Stimulated activated CD4-positive, alpha-beta T cell treated with anti-CD3 and anti-CD28 coated beads, TNF-alpha, amount 100 ng/mL, for 24 hours (primary cell): ENCODE measurements at regions not wholly inside any gene's neighbourhood (a gene's known extent, or its start where the extent isn't known, plus 50 kb on each side); places are given as distances from the start of the nearest gene placed in this dataset.

Experiments used
- DNase-seq, 3 experiments: peaks; one replicate each; pipeline ENCODE4 v3.0.0-alpha.2; 2020; ENCODE audit warnings: low read depth in 3 of 3

DNA sequence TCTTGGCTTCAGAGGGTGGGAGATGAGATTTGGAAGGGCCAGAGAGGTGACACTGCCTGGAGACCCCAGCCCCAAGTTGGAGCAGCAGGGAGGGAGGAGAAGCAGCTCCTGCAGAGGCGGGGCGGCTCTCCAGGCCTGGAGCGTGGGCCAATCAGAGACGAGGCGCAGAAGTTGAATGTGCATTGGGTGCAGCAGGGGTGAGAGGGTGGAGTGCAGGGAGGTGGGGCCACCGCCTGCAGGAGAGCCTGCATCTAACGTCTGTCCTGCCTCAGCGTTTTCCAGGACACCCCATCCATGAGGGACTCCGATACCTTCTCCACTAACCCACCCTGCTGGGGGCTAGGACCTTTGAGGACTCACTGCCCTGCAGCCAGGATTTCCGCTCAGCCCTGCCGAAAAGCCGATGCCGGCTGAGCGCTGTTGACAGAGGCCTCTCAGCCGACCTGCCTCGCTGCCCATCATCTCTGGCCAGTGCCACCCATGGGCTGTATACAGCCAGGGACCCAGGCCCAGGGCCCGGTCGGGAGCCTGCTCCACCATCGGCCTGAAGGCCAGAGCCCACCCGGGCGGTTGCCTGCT, 146.2 kb downstream of the ENGASE start:
- DNase-seq = peak in 1 of 3 experiments; percentile 9

DNA sequence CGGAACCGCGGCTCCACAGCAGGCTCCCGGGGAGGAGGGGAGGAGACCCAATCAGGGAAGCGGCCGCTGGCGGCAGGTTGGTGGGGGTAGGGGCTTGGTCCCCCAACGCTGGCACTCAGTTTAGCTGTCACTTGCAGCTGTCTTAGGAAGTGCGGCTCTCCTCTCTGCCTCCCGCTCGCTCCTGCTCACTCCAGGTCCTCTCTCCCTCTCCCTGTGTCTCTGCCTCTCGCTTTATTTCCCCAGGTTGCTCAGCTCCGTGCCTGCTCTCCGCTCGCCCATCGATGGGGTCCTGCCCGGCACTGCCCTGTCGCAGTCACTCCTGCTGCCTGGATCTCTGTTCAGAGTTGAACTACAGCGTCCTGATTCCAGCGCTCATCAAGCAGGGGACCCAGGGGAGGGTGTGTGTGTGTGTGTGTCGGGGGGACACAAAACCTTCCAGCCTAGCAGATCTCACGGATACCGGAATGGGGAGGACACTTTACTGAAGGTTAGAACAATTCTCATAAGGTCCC, 145.6 kb downstream of the ENGASE start:
- no peak for DNase-seq

DNA sequence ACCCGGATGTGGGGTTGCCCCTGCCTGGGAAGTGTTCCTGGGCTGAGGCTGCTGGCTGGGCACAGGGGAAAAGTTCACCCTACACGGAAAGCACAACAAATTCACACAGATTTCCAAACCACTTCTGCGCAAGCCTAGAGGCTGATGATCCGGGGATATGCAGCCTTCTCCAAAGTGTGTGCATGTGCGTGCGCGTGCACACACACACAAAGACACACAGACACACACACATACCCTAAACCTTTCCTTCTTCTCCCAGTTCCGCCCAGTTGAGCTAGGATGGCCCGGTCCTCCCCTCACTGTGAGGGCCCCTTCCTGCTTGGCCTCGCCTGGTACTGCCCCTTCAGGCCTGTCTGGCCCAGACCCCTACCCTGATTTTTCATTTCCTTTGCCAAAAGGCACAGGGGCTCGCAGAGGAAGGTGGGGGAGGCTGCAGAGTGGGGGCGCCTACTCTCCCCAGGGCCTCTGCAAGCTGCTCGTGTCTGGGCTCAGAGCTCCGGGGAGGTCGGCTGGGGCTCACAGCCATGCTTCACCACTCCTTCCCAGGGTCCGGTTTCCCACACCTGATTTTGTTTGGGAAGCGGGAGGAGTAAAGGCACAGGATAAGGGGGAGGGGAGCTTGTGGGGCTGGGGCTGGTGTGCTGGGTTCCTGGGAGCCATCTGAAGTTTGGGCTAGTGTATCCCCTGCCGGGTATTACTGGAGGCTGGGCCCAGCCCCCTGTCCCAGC, 144.7 kb downstream of the ENGASE start:
- no peak for DNase-seq

DNA sequence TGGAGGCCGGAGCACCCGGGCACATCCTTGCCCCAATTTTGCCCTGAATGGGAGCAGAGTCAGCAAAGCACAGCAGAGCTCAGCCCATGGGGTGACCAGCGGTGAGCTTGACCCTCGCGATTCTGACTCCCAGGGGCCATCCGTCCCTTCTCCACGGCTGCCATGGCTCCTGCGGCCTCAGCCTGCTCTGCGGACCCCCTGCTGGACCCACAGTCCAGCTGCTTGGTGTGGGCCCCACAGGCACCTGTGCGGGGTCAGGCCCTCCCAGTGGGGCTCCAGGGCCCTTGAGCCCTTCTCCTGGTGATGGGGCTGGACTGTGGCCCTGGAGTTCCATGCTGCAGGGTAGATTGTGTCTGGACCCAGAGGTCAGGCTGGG, 144.2 kb downstream of the ENGASE start:
- DNase-seq = no peak

GRCh38 chr17:79218175-79218824, 143.7 kb downstream of the ENGASE start:
- DNase-seq = no peak

DNA sequence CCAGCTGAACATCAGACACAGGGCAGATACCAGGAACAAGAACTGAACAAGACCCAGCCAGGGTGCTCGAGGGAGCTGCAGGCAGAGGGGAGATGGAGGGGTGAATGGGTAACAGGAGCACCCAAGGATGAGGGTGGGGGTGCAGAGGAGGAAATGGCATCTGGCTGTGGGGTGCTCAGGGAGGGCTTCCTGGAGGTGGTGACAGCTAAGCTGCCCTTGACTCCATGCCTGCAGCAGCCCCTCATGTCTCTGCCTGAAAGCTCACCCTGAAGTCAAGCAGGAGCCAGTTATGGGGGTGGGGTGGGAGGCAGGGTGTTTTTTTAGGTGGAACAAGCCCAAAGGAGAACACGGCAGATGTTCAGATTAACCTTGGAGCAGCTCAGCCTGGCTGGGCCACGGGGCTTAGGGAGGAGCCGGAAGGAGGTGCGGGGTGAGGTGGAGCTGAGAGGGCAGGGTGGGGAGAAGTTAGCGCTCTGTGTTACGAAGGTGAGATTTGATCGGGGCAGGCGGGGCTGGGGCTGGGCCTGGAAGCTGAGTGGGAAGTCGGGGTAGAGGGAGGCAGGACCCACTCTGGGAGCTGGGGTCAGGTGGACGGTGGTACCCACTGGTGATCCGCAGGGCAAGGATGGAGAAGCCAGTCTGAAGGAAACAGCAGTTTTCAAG, 143.0 kb downstream of the ENGASE start:
- no peak for DNase-seq

GRCh38 chr17:79216826-79217225, 142.2 kb downstream of the ENGASE start:
- DNase-seq = no peak

DNA sequence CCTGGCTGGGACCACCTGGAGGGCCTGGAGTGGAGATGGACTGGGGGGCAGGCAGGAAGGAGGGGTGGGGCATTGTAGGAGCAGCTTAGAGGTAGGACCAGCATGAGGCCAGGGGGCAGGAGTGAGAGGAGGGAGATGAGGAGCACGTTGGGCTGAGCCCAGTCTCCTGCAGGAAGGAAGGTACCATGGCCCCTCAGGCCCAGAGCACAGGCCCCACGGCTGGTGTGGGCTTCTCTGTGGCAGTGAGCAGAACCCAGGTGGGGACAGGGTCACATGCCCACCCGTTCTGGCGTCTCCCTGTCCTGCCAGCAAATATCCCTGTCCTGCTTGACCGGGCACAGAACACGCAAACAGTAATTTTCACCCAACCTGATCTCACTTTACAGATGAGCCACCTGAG, 141.8 kb downstream of the ENGASE start:
- DNase-seq = no peak

DNA sequence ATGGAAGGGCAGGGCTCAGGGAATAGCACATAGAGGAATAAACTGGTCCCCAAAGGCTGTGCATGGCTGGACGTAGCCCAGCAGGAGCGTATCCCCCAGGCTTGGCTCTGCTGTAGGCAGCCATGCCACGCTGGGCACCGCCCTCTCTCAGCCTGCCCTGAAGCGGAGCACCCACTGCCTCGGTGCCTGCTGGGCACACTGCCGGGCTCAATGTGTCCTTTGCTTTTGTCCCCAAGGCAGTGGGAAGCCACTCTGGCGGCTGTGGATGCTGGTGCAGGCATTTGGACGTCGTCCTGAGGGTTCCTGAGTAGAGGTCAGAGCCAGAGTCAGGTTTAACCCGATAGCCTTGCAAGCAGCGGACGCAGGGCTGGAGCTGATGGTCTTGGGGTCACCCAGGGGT, 141.0 kb downstream of the ENGASE start:
- no peak for DNase-seq

DNA sequence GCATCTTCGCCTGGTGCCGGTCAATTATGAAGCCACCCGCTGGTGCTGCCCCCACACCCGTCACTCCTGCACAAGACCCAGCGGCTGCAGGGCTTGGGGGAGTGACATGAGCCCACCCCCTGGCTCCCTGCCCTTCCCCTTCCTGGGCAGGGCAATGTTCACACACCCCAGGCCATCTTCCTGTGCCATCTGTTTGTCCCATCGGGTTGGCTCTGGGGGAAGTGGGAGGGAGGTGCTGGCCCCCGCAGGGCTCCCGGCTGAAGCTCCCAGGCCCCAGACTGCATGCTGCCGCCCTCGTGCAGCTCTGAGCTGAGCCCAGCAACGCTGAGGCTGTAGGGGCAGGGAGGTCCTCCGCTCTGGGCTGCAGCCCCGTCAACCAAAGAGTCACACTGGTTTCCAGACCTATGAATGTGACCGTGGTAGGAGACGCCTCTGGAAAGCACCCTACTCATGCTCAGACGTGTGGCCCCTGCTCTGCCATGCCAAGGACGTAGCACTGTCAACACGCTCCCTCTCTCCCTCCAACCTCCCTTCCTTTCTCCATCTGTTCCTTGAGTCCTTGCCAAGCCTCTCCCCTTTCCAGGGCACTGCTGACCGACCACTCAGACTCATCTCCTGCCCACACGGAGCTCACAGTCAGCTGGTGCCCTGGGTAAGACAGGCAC, 140.4 kb downstream of the ENGASE start:
- DNase-seq = no peak

GRCh38 chr17:79214459-79214858, 139.8 kb downstream of the ENGASE start:
- DNase-seq = no peak

DNA sequence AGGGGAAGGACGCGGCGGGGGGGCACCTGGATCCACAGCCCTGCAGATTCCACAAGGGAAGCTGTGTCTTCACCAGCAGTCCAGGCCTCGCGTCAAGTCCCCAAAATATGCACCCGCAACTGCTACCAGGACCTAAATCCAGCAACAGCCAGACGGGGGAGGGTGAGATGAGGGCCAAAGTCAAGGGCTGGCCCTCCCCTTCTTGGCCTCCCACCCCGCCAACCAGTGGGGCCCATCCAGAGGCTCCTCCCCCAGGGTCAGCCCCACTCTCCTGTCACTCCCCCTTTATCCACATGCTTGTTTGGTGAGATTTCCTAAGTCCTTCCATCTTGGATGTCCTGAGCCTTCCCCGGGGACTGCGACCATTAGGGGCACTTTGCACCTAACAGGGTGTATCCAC, 138.7 kb downstream of the ENGASE start:
- no peak for DNase-seq

DNA sequence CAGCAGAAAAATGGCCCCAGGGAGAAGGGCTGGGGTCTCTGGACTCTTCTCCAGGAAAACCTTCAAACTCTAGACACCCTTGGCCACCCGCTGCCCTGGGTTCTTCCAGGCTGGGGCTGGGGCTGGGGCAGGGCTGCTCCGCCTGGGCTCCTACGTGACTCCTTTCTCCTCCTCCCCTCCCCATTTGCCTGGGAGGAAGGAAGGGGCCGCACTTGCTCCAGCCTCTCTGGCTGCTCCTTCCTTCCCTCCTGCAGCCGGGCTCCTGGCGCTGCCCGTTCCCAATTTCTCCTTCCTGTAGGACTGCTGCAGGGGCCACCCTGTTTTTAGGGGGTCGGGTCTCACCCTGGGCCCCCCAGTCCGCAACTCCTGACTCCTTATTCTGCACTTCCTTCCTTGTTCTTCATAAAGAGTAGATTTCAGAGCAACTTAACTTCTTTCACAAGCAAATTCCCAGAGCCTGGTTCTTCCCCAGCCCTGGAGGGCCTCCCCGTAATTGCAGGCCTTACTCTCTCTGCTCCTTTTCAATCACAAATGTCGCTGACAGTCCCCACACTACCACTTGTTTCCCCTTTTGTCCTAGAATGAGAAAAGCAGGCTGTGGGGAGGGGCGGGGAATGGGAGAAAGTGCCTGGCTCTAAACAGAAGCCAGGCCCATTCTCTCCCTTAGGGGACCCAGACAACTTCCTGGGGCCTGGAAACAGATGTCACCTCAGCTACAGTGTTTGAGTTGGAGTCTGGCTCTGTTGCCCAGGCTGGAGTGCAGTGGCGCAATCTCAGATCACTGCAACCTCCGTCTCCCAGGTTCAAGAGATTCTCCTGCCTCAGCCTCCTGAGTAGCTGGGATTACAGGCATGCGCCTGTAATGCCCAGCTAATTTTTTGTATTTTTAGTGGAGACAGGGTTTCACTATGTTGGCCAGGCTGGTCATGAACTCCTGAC, 137.8 kb downstream of the ENGASE start:
- no peak for DNase-seq

GRCh38 chr17:79211061-79211770, 136.6 kb downstream of the ENGASE start:
- no peak for DNase-seq

DNA sequence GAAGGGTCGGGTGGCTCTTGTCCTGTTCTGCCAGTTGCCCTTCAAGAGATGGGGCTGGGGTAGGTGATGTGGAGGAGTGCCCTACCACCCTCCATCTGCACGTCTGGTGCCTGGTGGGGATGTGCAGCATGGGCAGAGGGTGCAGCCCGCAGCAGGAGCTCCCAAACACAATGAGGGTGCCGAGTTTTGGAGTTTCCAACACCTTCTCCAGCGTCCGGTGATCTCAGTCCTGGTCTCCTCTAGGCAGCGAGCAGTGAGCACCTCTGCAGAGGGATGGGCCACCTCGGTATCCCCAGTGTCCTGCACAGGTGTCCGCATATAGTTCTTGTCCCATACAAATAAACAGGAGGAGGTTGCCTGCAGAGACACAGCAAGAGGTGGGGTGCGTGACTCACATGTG, 136.0 kb downstream of the ENGASE start:
- no peak for DNase-seq

GRCh38 chr17:79207960-79208359, 133.3 kb downstream of the ENGASE start:
- no peak for DNase-seq

- no peak for DNase-seq
These were observed 131.1 kb downstream of the ENGASE start for GRCh38 chr17:79205688-79206205.

GRCh38 chr17:79204261-79204660, 129.6 kb downstream of the ENGASE start:
- DNase-seq = no peak

- DNase-seq = no peak
These were observed 129.0 kb downstream of the ENGASE start for GRCh38 chr17:79203657-79204056.

GRCh38 chr17:79203016-79203415, 128.4 kb downstream of the ENGASE start:
- DNase-seq = no peak
